RWPE1 (cell line): ENCODE measurements at regions not wholly inside any gene's neighbourhood (a gene's known extent, or its start where the extent isn't known, plus 50 kb on each side); places are given as distances from the start of the nearest gene placed in this dataset.
A peak's percentile ranks its signal among the peaks of the same experiment; 100 is the strongest.

ENCODE experiments used
- CTCF ChIA-PET: fragments of 350-600 bp; sonication (Branson Sonifier 250); formaldehyde crosslinking; extraction: SDS; loops from one replicate; lab custom pipeline; 2021; lab: Yijun Ruan, JAX
- POLR2A ChIA-PET: fragments of 400-600 bp; formaldehyde crosslinking; extraction: SDS; loops from one replicate; lab custom pipeline; 2020; ENCODE audit warnings: antibody characterized with exemption; ENCODE audit not compliant: low non-redundant PET; lab: Yijun Ruan, JAX
- DNase-seq: peaks from one replicate; pipeline ENCODE4 v3.0.0; 2012; ENCODE audit warnings: low spot score
- H3K27ac ChIP-seq: fragments of 450-650 bp; 2 replicates; pipeline ENCODE4 v1.5.1; 2017
- CTCF ChIP-seq: fragments of 450-650 bp; conservative IDR thresholded peaks from 2 replicates; pipeline ENCODE4 v1.5.1; 2017; ENCODE audit warnings: low read depth, mild to moderate bottlenecking

DNA sequence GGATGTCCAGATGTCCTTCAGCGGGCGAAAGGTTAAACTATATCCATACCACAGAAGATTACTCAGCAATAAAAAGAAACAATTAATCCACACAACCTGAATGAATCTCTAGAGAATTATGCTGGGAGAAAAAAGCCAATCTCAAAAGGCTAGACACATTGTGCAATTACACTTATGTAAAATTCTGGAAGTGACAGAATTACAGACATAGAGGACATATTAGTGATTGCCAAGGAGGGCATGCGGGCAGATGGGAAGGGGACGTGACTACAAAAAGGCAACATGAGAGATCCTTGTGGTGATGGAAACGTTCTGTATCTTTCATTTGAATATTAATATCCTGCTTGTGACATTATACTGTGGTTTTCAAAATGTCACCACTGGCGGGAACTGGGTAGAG, 103.5 kb upstream of the BMAL1 start:
- no peak for TF ChIP-seq CTCF

GRCh38 chr11:13183094-13183825, 94.3 kb upstream of the BMAL1 start:
- DNase-seq = peak; percentile 39
- peak; percentile 49 for TF ChIP-seq CTCF
- H3K27ac ChIP-seq = no peak overlapping the region
- ChIA-PET CTCF (interaction anchor here (0.6 to 2.2 kb wide), 11 partner anchors 9 to 269 kb away, joined by 3 to 15 read pairs (median 3); no protein-coding TSS in a partner anchor), POLR2A (no interaction called here)

More for the DNA sequence above, 103.5 kb upstream of the BMAL1 start:
- DNase-seq = no peak
- ChIA-PET POLR2A (no interaction called here), CTCF (no interaction called here)
- no peak overlapping the region for H3K27ac ChIP-seq

GRCh38 chr11:13183826-13184196, 93.8 kb upstream of the BMAL1 start:
- no peak overlapping the region for H3K27ac ChIP-seq
- no peak for DNase-seq
- POLR2A ChIA-PET = no interaction called here
- CTCF ChIA-PET = interaction anchor here (0.6 to 2.2 kb wide), 8 partner anchors 8 to 1600 kb away, joined by 3 to 15 read pairs (median 4); no protein-coding TSS in a partner anchor
- TF ChIP-seq CTCF = no peak; the same call in 1 of the 2 replicates

DNA sequence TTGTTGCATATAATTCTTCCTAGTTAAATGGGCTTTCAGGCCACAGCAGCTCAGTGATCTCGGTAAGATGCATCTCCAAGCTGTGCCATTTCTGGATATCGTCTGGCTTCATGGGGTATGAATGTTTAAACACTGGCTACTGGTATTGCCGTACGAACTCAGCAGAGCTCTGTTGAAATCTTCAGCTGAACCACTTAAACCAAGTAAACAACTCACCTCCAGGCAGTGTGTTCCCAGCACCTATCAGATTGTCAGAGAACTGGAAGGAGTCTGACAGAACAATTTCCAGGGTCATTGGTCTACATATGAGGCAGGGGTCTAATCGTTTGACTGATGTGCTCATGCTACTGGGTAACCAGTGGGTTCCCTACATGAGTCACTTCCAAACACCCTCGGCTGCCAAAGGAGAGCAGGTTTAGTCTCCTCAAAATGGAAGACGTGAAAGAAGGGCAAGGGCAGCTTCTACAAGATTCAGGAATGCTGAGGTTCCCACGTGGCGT, 93.2 kb upstream of the BMAL1 start:
- POLR2A ChIA-PET = no interaction called here
- DNase-seq = no peak
- H3K27ac ChIP-seq = no peak overlapping the region
- no peak for TF ChIP-seq CTCF
- CTCF ChIA-PET = interaction anchor here (0.7 to 2.2 kb wide), 5 partner anchors 198 to 1600 kb away, joined by 3 to 15 read pairs (median 3); no protein-coding TSS in a partner anchor

- H3K27ac ChIP-seq = no peak overlapping the region
- TF ChIP-seq CTCF = no peak
- POLR2A ChIA-PET = no interaction called here
- no peak for DNase-seq
- CTCF ChIA-PET = no interaction called here
Observed at GRCh38 chr11:13188179-13188578, 89.4 kb upstream of the BMAL1 start.

DNA sequence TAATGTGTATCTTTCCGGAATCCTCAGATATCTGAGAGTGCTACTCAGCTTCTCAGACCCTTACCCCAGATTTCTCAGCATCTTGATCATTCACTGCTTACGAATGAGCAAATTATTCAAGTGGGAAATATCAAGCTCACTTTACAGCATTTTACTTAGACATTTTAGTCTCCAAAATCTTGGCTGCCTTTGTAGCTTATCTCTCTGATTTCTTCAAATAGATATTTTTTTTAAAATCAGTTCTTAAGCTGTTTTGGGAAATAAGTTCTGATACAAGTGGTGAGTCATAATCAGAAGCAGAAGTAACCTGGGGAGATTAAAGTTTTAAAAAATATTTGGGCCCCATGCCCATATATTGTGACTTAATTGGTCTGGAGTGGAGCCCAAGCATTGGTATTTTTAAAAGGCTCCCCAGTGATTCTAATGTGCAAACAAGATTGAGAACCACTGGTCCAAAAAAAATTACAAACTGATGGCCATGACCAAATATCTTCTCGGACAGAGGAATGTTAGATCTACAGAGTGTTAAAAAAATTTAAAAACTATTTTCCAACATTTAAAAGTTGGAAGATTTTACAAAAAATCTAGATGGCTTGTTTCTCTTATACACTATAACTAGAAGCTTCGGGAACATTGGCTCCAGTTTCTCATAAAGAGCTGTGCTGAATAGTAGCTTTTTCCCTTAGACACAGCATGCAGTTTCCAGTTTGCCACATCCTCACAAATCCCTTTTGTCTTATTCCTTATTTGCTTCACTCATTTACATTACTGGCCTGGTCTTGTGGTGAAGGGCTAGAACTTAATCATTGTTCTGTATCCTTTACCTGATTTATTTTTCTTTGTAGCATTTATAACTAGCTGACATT, 87.8 kb upstream of the BMAL1 start:
- H3K27ac ChIP-seq = no peak overlapping the region
- ChIA-PET CTCF (interaction anchor here (0.6 kb wide), 1 partner anchor 845 kb away, joined by 3 read pairs; no protein-coding TSS in a partner anchor), POLR2A (no interaction called here)
- TF ChIP-seq CTCF = no peak
- no peak for DNase-seq
